OCI-LY1 (cell line): ENCODE measurements at regions not wholly inside any gene's neighbourhood (a gene's known extent, or its start where the extent isn't known, plus 50 kb on each side); places are given as distances from the start of the nearest gene placed in this dataset.

ENCODE experiments used
- H2AFZ ChIP-seq: fragments of 200-600 bp; sonication (generic), shearing (Covaris generic); 2 replicates; pipeline ENCODE4 v1.6.0; 2014; ENCODE audit warnings: antibody characterized with exemption, mild to moderate bottlenecking, low read length
- H3F3A ChIP-seq: fragments of 200-600 bp; sonication (generic), shearing (Covaris generic); 2 replicates; pipeline ENCODE4 v1.6.0; 2014; ENCODE audit warnings: mild to moderate bottlenecking, antibody characterized with exemption, low read length, moderate library complexity; ENCODE audit not compliant: insufficient read depth
- H3K27ac ChIP-seq: fragments of 200-600 bp; sonication (generic); 2 replicates; pipeline ENCODE4 v1.5.1; 2014; ENCODE audit warnings: low read length, mixed run types, mild to moderate bottlenecking, low read depth; ENCODE audit not compliant: poor library complexity, severe bottlenecking
- H3K27me3 ChIP-seq: fragments of 200-600 bp; sonication (generic); 2 replicates; pipeline ENCODE4 v1.6.0; 2014; ENCODE audit warnings: antibody characterized with exemption, mild to moderate bottlenecking, low read length, moderate library complexity; ENCODE audit not compliant: insufficient read depth
- H3K36me3 ChIP-seq: fragments of 200-600 bp; sonication (generic); 2 replicates; pipeline ENCODE4 v1.6.1; 2014; ENCODE audit warnings: mild to moderate bottlenecking, antibody characterized with exemption, low read length, moderate library complexity, mixed read lengths; ENCODE audit not compliant: insufficient read depth
- H3K4me1 ChIP-seq: fragments of 200-600 bp; sonication (generic); 2 replicates; pipeline ENCODE4 v1.5.1; 2014; ENCODE audit warnings: mild to moderate bottlenecking, low read length, moderate library complexity; ENCODE audit not compliant: insufficient read depth, severe bottlenecking
- H3K4me2 ChIP-seq: fragments of 200-600 bp; sonication (generic), shearing (Covaris generic); 2 replicates; pipeline ENCODE4 v1.6.1; 2014; ENCODE audit warnings: low read length
- H3K4me3 ChIP-seq: fragments of 200-600 bp; sonication (generic); 2 replicates; pipeline ENCODE4 v1.5.1; 2014; ENCODE audit warnings: low read length, low read depth, mild to moderate bottlenecking, mixed read lengths; ENCODE audit not compliant: poor library complexity, severe bottlenecking
- H3K79me2 ChIP-seq: fragments of 200-600 bp; shearing (Covaris generic); 2 replicates; pipeline ENCODE4 v1.6.1; 2016; ENCODE audit warnings: mixed run types, low read length, mixed read lengths; ENCODE audit not compliant: insufficient read depth
- H3K9ac ChIP-seq: fragments of 200-600 bp; sonication (generic), shearing (Covaris generic); 2 replicates; pipeline ENCODE4 v1.6.1; 2014; ENCODE audit warnings: mild to moderate bottlenecking, low read length, mixed read lengths
- H3K9me2 ChIP-seq: fragments of 200-600 bp; sonication (generic), shearing (Covaris generic); 2 replicates; pipeline ENCODE4 v1.6.1; 2014; ENCODE audit warnings: low read depth, mild to moderate bottlenecking, low read length, mixed read lengths
- H3K9me3 ChIP-seq: fragments of 200-600 bp; shearing (Covaris generic); 2 replicates; pipeline ENCODE4 v1.6.1; 2014; ENCODE audit warnings: low read length, mixed read lengths
- H4K20me1 ChIP-seq: fragments of 200-600 bp; sonication (generic), shearing (Covaris generic); 2 replicates; pipeline ENCODE4 v1.6.0; 2016; ENCODE audit warnings: mild to moderate bottlenecking, low read length; ENCODE audit not compliant: insufficient read depth
- CTCF ChIP-seq: fragments of 200-600 bp; sonication (generic), shearing (Covaris generic); IDR thresholded peaks from 2 replicates; pipeline ENCODE4 v1.5.1; 2017; ENCODE audit warnings: mild to moderate bottlenecking, antibody characterized with exemption, low read length, moderate library complexity, mixed read lengths
- EZH2 ChIP-seq: fragments of 200-600 bp; sonication (generic), shearing (Covaris generic); IDR thresholded peaks from 2 replicates; pipeline ENCODE4 v1.8.0; 2017; ENCODE audit warnings: borderline replicate concordance, mixed run types, mild to moderate bottlenecking, antibody characterized with exemption, low read length, moderate library complexity, mixed read lengths

DNA sequence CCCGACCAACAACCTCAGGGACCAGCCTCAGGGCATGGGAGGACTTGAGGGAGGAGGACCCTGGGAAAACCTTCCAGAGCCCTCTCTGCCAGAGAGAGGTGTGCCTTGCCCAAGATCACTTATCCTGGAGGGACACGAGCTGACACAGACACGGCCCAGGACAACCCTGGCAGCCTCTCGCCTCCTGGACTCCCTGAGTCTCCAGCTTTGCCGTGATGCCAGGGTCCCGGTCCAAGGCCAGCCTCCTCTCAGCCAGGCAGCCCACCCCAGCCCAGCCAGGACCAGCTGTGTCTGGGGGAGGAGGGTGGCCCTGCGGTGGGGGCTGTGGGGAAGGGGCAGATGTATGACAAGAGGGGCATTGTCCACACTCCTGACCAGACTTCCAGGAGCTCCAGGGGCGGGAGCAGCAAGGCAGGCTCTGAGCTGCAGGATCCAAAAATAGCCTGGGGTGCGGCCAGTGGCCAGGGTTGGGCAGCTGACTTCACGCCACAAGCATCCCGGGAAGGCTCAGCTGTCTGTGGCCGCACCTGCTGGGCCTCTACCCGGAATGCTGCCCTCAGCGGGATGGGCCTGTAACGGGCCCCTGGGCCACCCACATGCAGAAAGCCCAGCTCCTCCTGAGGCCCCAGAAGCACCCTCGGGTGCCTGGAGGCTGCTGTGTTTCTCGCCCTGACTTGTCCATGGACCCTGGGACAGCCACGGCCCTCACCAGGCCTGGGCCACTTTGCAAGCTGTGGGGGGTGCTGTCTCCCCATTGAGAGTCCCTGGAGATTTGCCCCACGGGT lies 65.5 kb upstream of the GPC1 start:
- Histone ChIP-seq H3K27me3 (no peaks in the 10 kb centered on the region), H3K4me1 (no peaks in the 10 kb centered on the region), H3K9ac (no peak overlapping the region), H3F3A (no peaks in the 10 kb centered on the region), H3K79me2 (no peaks in the 10 kb centered on the region), H3K36me3 (no peaks in the 10 kb centered on the region), H3K9me2 (no peaks in the 10 kb centered on the region), H2AFZ (no peak overlapping the region), H4K20me1 (no peaks in the 10 kb centered on the region), H3K4me2 (no peak overlapping the region), H3K9me3 (no peaks in the 10 kb centered on the region), H3K4me3 (no peak overlapping the region), H3K27ac (no peak overlapping the region)
- TF ChIP-seq CTCF: no peak
- TF ChIP-seq EZH2: no peak

GRCh38 chr2:240371129-240372000 lies 64.1 kb upstream of the GPC1 start:
- Histone ChIP-seq H3K4me3 (no peak overlapping the region), H3K79me2 (no peaks in the 10 kb centered on the region), H3K9me2 (no peaks in the 10 kb centered on the region), H3K27me3 (no peaks in the 10 kb centered on the region), H3K9ac (no peak overlapping the region), H3K4me2 (no peak overlapping the region), H3K9me3 (no peaks in the 10 kb centered on the region), H2AFZ (no peak overlapping the region), H3K27ac (no peak overlapping the region), H3K36me3 (no peaks in the 10 kb centered on the region), H3K4me1 (no peaks in the 10 kb centered on the region), H4K20me1 (no peaks in the 10 kb centered on the region), H3F3A (no peaks in the 10 kb centered on the region)
- no peak for TF ChIP-seq CTCF
- no peak for TF ChIP-seq EZH2

DNA sequence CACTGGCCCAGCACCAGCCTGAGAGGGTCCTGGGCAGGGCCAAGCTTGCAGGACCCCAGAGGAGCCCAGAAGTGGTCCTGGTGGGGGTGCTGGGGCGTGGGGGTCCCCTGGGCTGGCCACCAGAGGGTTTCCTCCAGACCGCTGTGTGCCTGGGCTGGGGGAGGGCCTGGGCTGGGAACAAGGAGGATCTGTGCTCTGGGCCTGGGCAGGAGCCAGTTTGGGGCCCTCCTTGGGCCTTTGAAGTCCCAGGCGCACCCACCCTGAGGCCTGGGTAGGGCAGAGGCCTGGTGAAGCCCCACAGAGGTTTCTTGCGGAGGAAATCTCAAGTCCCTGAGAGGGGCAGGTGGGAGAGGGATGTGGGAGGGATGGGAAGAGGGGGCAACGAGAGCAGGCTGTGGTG lies 63.4 kb upstream of the GPC1 start:
- no peak overlapping the region for H3K4me2 ChIP-seq
- H3K36me3 ChIP-seq: no peaks in the 10 kb centered on the region
- H3K9me3 ChIP-seq: no peaks in the 10 kb centered on the region
- no peak overlapping the region for H3K4me3 ChIP-seq
- no peak overlapping the region for H3K9ac ChIP-seq
- H3K27me3 ChIP-seq: no peaks in the 10 kb centered on the region
- no peaks in the 10 kb centered on the region for H3K4me1 ChIP-seq
- no peak overlapping the region for H2AFZ ChIP-seq
- H3K9me2 ChIP-seq: no peaks in the 10 kb centered on the region
- TF ChIP-seq CTCF (no peak), EZH2 (no peak)
- H3K79me2 ChIP-seq: no peaks in the 10 kb centered on the region
- no peaks in the 10 kb centered on the region for H3F3A ChIP-seq
- H3K27ac ChIP-seq: no peak overlapping the region
- no peaks in the 10 kb centered on the region for H4K20me1 ChIP-seq
